ENCODE measurements at regions not wholly inside any gene's neighbourhood (a gene's known extent, or its start where the extent isn't known, plus 50 kb on each side); places are given as distances from the start of the nearest gene placed in this dataset.

DNA sequence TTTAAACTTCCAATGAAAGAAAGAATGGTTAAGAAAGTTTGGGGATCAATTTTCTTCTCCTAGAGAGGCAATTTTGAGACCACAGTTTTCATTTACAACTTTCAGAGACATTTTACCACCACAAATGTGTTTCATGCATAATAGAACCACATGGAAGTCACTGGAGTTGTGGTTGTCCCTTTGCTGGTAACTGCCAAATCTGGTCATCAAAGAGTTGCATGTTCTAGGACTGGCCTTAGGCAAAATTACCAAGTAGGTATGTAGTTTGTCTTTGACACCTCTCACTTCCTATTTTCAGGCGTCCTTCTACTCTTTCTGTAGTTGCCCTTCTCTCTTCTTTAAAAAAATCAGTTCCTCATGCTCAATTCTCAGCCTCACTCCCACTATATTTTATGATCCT, 54.3 kb upstream of the TMX1 start:
- TF ChIP-seq, protein P1, sequence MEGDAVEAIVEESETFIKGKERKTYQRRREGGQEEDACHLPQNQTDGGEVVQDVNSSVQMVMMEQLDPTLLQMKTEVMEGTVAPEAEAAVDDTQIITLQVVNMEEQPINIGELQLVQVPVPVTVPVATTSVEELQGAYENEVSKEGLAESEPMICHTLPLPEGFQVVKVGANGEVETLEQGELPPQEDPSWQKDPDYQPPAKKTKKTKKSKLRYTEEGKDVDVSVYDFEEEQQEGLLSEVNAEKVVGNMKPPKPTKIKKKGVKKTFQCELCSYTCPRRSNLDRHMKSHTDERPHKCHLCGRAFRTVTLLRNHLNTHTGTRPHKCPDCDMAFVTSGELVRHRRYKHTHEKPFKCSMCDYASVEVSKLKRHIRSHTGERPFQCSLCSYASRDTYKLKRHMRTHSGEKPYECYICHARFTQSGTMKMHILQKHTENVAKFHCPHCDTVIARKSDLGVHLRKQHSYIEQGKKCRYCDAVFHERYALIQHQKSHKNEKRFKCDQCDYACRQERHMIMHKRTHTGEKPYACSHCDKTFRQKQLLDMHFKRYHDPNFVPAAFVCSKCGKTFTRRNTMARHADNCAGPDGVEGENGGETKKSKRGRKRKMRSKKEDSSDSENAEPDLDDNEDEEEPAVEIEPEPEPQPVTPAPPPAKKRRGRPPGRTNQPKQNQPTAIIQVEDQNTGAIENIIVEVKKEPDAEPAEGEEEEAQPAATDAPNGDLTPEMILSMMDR (conservative IDR thresholded peaks at IDR 0.05; ENCODE audit: low read depth, low read length) = no peak
- TF ChIP-seq EZH2 (IDR thresholded peaks at IDR 0.05; ENCODE audit: borderline replicate concordance, low read depth, low read length, poor library complexity, severe bottlenecking) = no peak

All from A673 (cell line).